ENCODE measurements at regions not wholly inside any gene's neighbourhood (a gene's known extent, or its start where the extent isn't known, plus 50 kb on each side); places are given as distances from the start of the nearest gene placed in this dataset.

- TF ChIP-seq CREB1 (IDR thresholded peaks at IDR 0.05), result peak; percentile 83
- peak; percentile 92 for TF ChIP-seq CREB1 (CRISPR knock-in tag; IDR thresholded peaks at IDR 0.05)
- TF ChIP-seq ATF3 (IDR thresholded peaks at IDR 0.05), result peak; percentile 92
- TF ChIP-seq ATF3 (CRISPR knock-in tag; conservative IDR thresholded peaks at IDR 0.05), result no peak
- TF ChIP-seq CREM (IDR thresholded peaks at IDR 0.05; ENCODE audit: low read depth), result peak; percentile 94
- peak; percentile 29 for TF ChIP-seq MEIS2 (IDR thresholded peaks at IDR 0.05; ENCODE audit: partially characterized antibody)
- TF ChIP-seq JUN (IDR thresholded peaks at IDR 0.05; ENCODE audit: borderline replicate concordance, low read depth, low read length), result peak; percentile 91
- no peak for TF ChIP-seq JUN (CRISPR knock-in tag; IDR thresholded peaks at IDR 0.05; ENCODE audit: borderline replicate concordance)
- TF ChIP-seq GATA2 (CRISPR knock-in tag; IDR thresholded peaks at IDR 0.05), result no peak
- TF ChIP-seq, protein P1, sequence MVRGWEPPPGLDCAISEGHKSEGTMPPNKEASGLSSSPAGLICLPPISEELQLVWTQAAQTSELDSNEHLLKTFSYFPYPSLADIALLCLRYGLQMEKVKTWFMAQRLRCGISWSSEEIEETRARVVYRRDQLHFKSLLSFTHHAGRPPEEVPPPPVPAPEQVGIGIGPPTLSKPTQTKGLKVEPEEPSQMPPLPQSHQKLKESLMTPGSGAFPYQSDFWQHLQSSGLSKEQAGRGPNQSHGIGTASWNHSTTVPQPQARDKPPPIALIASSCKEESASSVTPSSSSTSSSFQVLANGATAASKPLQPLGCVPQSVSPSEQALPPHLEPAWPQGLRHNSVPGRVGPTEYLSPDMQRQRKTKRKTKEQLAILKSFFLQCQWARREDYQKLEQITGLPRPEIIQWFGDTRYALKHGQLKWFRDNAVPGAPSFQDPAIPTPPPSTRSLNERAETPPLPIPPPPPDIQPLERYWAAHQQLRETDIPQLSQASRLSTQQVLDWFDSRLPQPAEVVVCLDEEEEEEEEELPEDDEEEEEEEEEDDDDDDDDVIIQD (CRISPR knock-in tag; IDR thresholded peaks at IDR 0.05), result no peak
- no peak for TF ChIP-seq NRF1 (conservative IDR thresholded peaks at IDR 0.05 in 1 of 2, IDR thresholded peaks at IDR 0.05 in 1 of 2)
- TF ChIP-seq, protein P2, sequence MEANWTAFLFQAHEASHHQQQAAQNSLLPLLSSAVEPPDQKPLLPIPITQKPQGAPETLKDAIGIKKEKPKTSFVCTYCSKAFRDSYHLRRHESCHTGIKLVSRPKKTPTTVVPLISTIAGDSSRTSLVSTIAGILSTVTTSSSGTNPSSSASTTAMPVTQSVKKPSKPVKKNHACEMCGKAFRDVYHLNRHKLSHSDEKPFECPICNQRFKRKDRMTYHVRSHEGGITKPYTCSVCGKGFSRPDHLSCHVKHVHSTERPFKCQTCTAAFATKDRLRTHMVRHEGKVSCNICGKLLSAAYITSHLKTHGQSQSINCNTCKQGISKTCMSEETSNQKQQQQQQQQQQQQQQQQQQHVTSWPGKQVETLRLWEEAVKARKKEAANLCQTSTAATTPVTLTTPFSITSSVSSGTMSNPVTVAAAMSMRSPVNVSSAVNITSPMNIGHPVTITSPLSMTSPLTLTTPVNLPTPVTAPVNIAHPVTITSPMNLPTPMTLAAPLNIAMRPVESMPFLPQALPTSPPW (CRISPR knock-in tag; IDR thresholded peaks at IDR 0.05), result no peak
- TF ChIP-seq TEAD1 (CRISPR knock-in tag; IDR thresholded peaks at IDR 0.05), result no peak
- no peak for TF ChIP-seq NCOA4 (IDR thresholded peaks at IDR 0.05; ENCODE audit: partially characterized antibody)
- TF ChIP-seq ARID1B (IDR thresholded peaks at IDR 0.05), result peak; percentile 25; the same call in 1 of the 2 replicates
- no peak for TF ChIP-seq ETV1 (tag; conservative IDR thresholded peaks at IDR 0.05; ENCODE audit: low read depth)
- no peak for TF ChIP-seq HMG20A (CRISPR knock-in tag; conservative IDR thresholded peaks at IDR 0.05)
- TF ChIP-seq FOXJ2 (tag; IDR thresholded peaks at IDR 0.05), result no peak
- no peak for TF ChIP-seq ZFX (CRISPR knock-in tag; IDR thresholded peaks at IDR 0.05)
- peak; percentile 73 for TF ChIP-seq ATF7 (IDR thresholded peaks at IDR 0.05)
- TF ChIP-seq RBM34 (IDR thresholded peaks at IDR 0.05; ENCODE audit: borderline replicate concordance, insufficient read depth, low read length), result no peak
- no peak for TF ChIP-seq CCAR2 (IDR thresholded peaks at IDR 0.05; ENCODE audit: low read depth, low read length)
- TF ChIP-seq ZNF316 (IDR thresholded peaks at IDR 0.05), result no peak
Observed at GRCh38 chr4:38266616-38267015, 306.4 kb downstream of the PTTG2 start (continued).

All from K562 (cell line).